ENCODE measurements at regions not wholly inside any gene's neighbourhood (a gene's known extent, or its start where the extent isn't known, plus 50 kb on each side); places are given as distances from the start of the nearest gene placed in this dataset.
"Not testable (repeated sequence)": the region's sequence is repeated elsewhere in the genome, so short reads cannot be mapped to it uniquely, and the experiment has no call there.

DNA sequence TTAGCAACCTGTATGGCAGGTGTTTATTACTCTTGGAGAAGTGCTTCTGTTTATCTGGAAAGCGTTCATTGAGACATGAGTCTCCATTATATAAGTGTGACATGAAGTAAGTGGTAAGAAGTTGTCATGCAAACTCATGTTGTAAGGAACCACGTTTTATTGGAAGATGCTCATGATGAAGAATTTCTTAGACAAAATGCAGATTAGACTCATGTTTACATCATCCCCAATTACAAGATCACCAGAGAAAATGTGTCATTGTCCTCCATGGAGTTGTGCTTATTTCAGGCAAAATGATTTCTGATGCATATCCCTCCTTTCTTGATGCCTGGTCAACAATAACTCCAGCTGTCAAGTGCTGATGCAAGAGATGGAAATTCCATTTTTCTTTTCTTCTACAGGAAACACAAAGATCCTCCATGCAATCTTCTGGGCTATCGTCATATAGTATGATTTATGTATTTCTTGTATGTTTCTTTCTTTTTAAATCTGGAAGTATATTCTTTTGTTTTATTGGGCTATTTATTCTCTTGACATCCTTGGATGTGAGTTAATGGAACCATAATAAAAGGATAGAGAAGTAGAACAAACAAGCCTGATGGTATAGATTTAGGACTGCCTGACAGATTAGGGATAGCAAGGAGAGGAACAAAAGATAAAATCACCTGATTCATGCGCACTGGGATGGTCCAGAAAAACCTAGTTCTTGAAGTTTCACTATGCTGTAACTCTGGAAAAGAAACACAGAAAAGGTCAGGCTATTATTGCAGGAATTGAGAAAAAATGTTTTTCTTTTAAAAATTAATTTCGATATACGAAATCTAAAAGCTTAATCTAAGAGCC lies 50.7 kb upstream of the DIAPH3 start:
- no peak for DNase-seq
- Mint-ChIP-seq H3K36me3 (no peaks in the 10 kb centered on the region), H3K4me1 (no peaks in the 10 kb centered on the region), H3K27me3 (peaks cover 11% of the 10 kb centered on the region), H3K9me3 (no peaks in the 10 kb centered on the region), H3K27ac (no peak overlapping the region), H3K4me3 (no peak overlapping the region)

DNA sequence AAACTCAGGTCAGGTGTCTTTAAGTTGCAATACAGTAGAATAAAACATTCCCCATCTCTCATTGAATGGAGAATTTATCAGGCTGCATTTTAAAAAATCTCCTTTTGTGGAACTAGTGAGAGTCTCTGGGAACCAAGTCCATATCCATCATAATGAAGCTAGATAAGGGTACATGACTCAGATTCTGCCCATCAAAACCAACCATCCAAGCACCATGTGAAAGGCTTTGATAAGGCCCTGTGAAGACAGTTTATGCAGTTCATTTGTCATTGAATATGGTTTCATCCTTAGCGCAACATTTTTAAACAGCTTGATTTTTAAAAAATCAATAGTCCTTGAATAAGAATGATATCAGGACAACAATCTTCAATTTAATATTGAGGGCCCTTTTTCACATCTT lies 56.3 kb upstream of the DIAPH3 start:
- no peak for DNase-seq
- H3K4me3 Mint-ChIP-seq, result no peak overlapping the region
- no peaks in the 10 kb centered on the region for H3K36me3 Mint-ChIP-seq
- H3K27ac Mint-ChIP-seq, result no peak overlapping the region
- no peaks in the 10 kb centered on the region for H3K9me3 Mint-ChIP-seq
- H3K4me1 Mint-ChIP-seq, result no peaks in the 10 kb centered on the region
- H3K27me3 Mint-ChIP-seq, result peaks cover 11% of the 10 kb centered on the region

DNA sequence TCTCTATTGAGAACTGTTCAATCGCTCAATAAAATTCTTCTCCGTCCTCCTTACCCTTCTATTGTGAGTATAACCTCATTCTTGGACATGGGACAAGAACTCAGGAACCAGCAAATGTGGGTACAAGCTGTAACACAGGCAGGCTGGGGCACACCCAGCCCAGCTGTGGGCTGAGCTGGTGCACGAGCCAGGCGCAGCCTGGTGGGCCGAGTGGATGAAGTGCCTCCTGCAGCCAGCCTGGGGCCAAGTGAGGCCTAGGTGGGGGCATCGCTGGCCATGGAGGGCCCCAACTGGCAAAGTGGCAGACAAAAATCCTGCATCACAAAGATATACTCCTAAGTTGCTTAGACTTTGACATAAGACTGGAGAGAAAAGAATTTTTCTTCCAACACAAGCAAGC lies 57.9 kb upstream of the DIAPH3 start:
- H3K36me3 Mint-ChIP-seq, result no peaks in the 10 kb centered on the region
- H3K27ac Mint-ChIP-seq, result no peak overlapping the region
- H3K9me3 Mint-ChIP-seq, result no peaks in the 10 kb centered on the region
- DNase-seq, result no peak
- no peaks in the 10 kb centered on the region for H3K4me1 Mint-ChIP-seq
- H3K27me3 Mint-ChIP-seq, result peaks cover 8% of the 10 kb centered on the region
- H3K4me3 Mint-ChIP-seq, result no peak overlapping the region

DNA sequence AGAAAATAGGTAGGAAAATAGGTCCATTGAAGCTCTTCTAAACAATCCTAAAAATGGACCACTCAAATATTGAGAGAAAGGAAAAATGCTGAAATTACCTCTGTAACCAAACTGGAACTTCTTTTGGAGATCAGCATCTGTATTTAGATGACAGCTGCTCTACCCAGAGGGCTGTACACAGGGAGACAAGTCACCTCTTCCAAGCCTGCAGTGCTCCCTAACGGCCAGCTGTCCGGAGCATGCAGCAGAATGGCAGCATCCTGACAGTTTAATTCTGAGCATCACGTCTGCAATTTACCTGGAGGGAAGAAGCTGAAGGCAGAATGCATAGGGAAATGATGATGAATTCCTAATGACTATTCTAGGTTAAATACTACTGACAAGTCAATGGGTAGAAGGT lies 62.8 kb upstream of the DIAPH3 start:
- H3K9me3 Mint-ChIP-seq, result no peaks in the 10 kb centered on the region
- peaks cover 14% of the 10 kb centered on the region for H3K27me3 Mint-ChIP-seq
- no peak for DNase-seq
- H3K27ac Mint-ChIP-seq, result no peak overlapping the region
- H3K4me1 Mint-ChIP-seq, result peaks cover 3% of the 10 kb centered on the region
- H3K36me3 Mint-ChIP-seq, result no peaks in the 10 kb centered on the region
- no peak overlapping the region for H3K4me3 Mint-ChIP-seq

DNA sequence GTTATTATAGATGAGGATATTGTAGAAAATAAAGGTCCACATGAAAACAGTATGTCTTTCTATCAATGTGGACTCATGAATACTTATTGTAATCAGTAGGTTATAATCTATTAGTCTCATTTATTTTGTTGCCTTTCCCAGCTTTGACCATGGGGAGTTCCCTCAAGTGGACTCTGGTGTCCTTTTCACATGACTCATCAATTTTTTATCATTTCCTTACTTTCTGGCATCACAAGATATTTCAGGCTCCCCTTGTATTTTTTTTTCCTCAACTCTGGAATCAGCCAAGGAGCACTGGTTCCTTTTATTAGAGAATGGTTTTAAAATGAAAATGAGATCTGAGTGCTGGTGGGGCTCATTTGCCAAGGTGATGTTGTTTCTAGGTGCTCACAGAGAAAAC lies 63.4 kb upstream of the DIAPH3 start:
- Mint-ChIP-seq H3K36me3 (no peaks in the 10 kb centered on the region), H3K4me3 (no peak overlapping the region), H3K4me1 (peaks cover 3% of the 10 kb centered on the region), H3K9me3 (no peaks in the 10 kb centered on the region), H3K27ac (no peak overlapping the region), H3K27me3 (peaks cover 14% of the 10 kb centered on the region)
- DNase-seq, result no peak

DNA sequence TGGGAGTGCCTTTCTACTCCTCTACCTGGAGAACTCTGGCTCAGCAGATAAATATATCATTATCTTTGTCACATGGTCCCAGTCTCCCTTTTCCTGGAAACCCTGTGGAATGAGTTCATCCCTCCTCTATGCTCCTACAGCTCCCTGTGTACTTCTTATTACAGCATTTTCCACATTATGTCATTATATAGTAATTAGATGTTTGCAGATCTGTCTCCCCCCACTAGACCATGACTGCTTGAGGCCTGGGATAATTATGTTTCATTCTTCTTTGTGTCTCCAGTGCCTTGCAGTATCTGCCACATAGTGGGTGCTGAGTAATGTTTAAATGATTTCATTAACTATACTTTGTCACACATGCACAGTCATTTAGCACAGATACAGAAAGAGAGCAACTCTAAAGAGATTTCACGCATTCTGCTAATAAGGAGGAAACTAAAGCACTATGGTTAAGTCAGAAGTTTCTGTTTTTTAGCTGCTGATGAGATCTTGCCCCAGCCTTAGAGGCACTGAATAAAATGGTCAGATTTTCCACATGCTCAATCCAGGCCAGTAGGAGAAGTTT lies 66.1 kb upstream of the DIAPH3 start:
- Mint-ChIP-seq H3K4me3 (no peak overlapping the region), H3K27me3 (peaks cover 26% of the 10 kb centered on the region), H3K4me1 (peaks cover 3% of the 10 kb centered on the region), H3K27ac (no peak overlapping the region), H3K9me3 (no peaks in the 10 kb centered on the region), H3K36me3 (no peaks in the 10 kb centered on the region)
- no peak for DNase-seq

DNA sequence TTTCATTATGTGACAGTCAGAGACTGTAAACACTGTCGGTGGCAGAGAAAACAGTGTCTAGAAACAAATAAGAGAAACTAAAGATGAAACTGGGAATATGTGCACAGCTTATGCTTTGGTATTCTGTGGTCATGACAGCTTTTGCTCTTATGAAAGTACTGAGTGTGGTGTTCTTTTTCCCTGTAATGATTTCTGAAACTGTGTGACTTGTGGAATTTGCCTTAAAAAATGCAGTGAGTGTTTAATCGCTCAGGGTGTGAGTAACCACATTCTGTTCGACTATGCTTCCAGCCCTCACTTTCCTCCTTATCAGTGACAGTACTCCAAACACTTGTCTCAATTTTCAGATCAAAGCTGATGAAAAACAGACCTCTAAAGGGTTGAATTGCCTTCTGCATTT lies 66.9 kb upstream of the DIAPH3 start:
- Mint-ChIP-seq H3K4me3 (no peak overlapping the region), H3K9me3 (no peaks in the 10 kb centered on the region)

DNA sequence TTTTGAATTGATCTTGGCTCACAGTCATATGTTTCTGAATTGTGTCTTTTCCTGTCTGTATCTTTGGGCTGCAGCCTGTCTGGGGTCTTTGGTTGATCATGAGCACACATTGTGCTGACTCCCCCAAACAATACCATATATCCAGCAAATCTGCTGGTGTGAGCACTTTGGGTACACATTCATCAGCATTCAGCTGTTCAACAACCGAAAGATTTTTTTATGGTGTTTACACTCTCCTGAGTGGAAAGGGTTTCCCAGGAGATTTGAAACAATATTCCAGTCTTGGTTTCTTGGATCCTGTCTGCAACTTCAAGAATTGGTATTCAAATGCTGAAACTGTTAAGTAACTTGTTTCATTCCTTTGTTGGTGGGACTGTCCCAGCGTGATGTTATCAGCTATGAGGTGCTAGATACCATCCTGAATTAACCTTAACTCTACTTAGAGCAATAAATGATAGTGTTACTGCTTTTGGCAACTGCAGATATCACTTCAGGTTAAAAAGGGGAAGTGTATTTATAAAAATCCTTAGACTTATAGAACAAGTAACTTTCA lies 78.4 kb upstream of the DIAPH3 start:
- no peak for DNase-seq
- Mint-ChIP-seq H3K36me3 (no peaks in the 10 kb centered on the region), H3K4me1 (no peaks in the 10 kb centered on the region), H3K27ac (no peak overlapping the region), H3K9me3 (no peaks in the 10 kb centered on the region), H3K4me3 (no peak overlapping the region), H3K27me3 (peaks cover 9% of the 10 kb centered on the region)

More for the DNA sequence above, 66.9 kb upstream of the DIAPH3 start:
- H3K27me3 Mint-ChIP-seq, result peaks cover 26% of the 10 kb centered on the region
- peaks cover 3% of the 10 kb centered on the region for H3K4me1 Mint-ChIP-seq
- no peak overlapping the region for H3K27ac Mint-ChIP-seq
- no peak for DNase-seq
- no peaks in the 10 kb centered on the region for H3K36me3 Mint-ChIP-seq

DNA sequence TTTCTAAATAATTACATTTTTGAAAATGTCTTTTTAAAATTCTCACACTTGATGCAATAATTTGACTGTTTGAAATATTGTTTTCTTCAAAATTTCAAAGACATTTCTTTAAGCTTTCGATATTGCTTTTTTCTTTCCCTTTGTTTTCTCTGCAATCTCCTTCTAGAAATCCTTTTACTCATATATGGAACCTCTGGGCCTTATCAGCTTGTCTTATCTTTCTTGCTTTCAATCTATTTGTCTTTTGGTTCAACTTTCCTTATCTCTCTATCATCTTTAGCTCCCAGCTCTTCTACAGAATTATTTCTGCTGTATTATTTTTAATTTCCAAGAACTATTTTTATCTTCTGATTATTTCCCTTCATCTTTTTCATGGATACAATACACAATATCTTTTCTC lies 80.7 kb upstream of the DIAPH3 start:
- H3K4me3 Mint-ChIP-seq, result no peak overlapping the region
- peaks cover 2% of the 10 kb centered on the region for H3K36me3 Mint-ChIP-seq
- no peak for DNase-seq
- peaks cover 2% of the 10 kb centered on the region for H3K9me3 Mint-ChIP-seq
- no peak overlapping the region for H3K27ac Mint-ChIP-seq
- H3K27me3 Mint-ChIP-seq, result peaks cover 13% of the 10 kb centered on the region
- H3K4me1 Mint-ChIP-seq, result no peaks in the 10 kb centered on the region

DNA sequence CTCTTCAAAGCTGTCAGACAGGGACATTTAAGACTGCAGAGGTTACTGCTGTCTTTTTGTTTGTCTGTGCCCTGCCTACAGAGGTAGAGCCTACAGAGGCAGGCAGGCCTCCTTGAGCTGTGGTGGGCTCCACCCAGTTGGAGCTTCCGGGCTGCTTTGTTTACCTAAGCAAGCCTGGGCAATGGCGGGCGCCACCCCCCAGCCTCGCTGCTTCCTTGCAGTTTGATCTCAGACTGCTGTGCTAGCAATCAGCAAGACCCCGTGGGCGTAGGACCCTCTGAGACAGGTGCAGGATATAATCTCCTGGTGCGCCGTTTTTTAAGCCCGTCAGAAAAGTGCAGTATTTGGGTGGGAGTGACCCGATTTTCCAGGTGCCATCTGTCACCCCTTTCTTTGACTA lies 87.7 kb upstream of the DIAPH3 start:
- H3K27me3 Mint-ChIP-seq, result peaks cover 10% of the 10 kb centered on the region
- not testable (repeated sequence) for DNase-seq, H3K4me1 Mint-ChIP-seq, H3K36me3 Mint-ChIP-seq, H3K4me3 Mint-ChIP-seq, H3K27ac Mint-ChIP-seq
- H3K9me3 Mint-ChIP-seq, result peaks cover 10% of the 10 kb centered on the region

DNA sequence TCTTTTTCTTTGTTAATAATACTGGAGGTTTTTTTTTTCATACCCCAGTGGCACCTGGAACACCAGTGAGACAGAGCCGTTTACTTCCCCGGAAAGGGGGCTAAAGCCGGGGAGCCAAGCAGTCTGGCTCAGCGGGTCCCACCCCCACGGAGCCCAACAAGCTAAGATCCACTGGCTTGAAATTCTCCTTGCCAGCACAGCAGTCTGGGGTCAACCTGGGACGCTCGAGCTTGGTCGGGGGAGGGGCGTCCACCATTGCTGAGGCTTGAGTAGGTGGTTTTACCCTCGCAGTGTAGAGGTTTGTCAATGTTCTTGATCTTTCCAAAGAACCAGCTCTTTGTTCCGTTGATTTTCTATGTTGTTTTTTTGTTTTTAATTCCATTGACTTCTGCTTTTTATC lies 94.6 kb upstream of the DIAPH3 start:
- no peak for DNase-seq
- peak overlapping the region; percentile 2 for H3K27ac Mint-ChIP-seq
- H3K4me3 Mint-ChIP-seq, result no peak overlapping the region
- H3K9me3 Mint-ChIP-seq, result peaks cover 1% of the 10 kb centered on the region
- peaks cover 3% of the 10 kb centered on the region for H3K4me1 Mint-ChIP-seq
- H3K36me3 Mint-ChIP-seq, result no peaks in the 10 kb centered on the region
- peaks cover 12% of the 10 kb centered on the region for H3K27me3 Mint-ChIP-seq

DNA sequence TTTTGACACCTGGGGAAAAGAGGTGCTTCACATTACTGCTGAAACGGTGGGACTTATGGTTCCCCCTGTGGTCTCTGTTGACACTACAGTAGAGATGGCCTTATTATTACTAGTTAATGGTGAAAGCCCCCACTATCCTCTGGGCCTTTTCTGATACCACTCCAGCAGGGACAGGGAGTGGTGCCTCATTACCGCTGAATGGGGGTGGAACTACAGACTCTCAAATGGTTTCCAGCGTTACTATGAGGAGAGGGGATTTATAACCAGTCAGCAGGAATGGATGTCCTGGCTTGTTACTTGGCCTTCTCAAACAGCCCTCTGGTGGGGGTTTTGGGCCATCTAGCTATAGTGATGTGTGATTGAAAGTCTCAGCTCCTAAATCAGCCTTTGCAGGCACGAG lies 96.7 kb upstream of the DIAPH3 start:
- H3K27ac Mint-ChIP-seq, result no peak overlapping the region
- peaks cover 6% of the 10 kb centered on the region for H3K27me3 Mint-ChIP-seq
- no peaks in the 10 kb centered on the region for H3K36me3 Mint-ChIP-seq
- no peaks in the 10 kb centered on the region for H3K4me1 Mint-ChIP-seq
- H3K4me3 Mint-ChIP-seq, result no peak overlapping the region
- no peaks in the 10 kb centered on the region for H3K9me3 Mint-ChIP-seq
- DNase-seq, result no peak

DNA sequence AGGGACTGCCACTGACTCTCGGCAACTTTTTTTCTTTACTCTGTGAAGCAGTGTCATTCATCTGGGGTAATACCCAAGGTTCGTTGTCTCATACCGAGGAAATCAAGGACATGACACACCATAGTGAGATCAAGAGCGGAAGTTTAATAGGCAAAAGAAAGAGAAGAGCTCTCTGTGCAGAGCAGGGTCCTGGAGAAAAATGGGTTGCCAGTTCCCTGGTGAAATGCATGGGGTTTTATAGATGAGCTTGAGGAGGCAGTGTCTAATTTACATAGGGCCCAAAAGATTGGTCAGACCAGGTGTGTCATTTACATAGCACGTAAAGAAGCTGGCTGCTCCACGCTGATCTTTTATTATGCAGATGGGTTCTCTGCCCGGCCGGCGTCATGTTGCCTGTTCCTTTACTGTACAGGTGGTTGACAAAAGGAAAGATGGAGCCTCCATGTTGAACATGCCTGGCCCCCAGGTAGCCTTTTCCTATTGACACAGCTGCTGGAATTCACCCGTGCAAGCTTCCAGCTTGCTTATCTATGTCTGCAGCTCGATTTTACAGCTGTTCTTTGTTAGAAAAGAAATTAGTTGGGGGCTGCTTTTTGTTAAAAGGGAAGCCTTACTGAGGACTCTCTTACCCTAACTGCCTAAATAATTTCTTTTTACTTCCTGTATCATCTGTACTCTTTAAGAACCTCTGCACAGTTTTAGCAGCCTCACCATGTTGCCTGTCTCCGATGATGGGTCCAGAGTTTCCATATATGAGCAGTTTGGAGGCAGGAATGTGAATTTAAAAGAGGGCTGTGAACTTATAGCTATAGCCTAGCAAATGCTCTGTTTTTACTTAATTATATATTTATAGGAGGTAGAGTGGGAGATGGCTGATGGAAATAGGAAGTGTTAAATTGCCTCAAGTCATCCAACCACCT lies 98.0 kb upstream of the DIAPH3 start:
- Mint-ChIP-seq H3K27me3 (peaks cover 6% of the 10 kb centered on the region), H3K4me1 (no peaks in the 10 kb centered on the region), H3K4me3 (no peak overlapping the region), H3K9me3 (no peaks in the 10 kb centered on the region), H3K27ac (no peak overlapping the region), H3K36me3 (no peaks in the 10 kb centered on the region)
- DNase-seq, result no peak

DNA sequence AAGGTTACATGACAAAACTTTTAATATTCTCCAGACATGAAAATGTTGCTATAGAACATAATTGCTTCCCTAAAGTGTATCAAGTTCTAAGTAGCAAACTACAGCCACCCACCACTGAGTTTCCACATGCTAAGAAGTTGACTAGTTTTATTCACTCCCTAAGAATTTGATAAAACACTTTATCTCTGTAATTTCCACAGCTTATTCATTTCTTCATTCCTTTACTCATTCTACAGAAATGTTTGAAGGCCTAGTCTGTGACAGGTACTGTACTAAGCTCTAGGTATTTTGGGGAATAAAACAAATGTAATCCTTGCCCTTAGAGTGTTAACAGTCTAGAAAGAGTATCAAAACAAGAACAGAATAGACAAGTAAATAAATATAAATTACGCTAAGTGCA lies 101.8 kb upstream of the DIAPH3 start:
- Mint-ChIP-seq H3K27ac (no peak overlapping the region), H3K4me1 (no peaks in the 10 kb centered on the region), H3K9me3 (no peaks in the 10 kb centered on the region), H3K36me3 (no peaks in the 10 kb centered on the region), H3K4me3 (no peak overlapping the region), H3K27me3 (peaks cover 3% of the 10 kb centered on the region)
- DNase-seq, result no peak

All from activated naive CD8-positive, alpha-beta T cell treated with anti-CD3 and anti-CD28 coated beads for 36 hours (primary cell).